T-helper 1 cell treated with Interleukin-12 subunit alpha and Interleukin-12 subunit beta and Interleukin-4 antibody, amounts not matched to agents 30 μg/mL and 1 μg/mL, for 36 hours (primary cell): ENCODE measurements at regions not wholly inside any gene's neighbourhood (a gene's known extent, or its start where the extent isn't known, plus 50 kb on each side); places are given as distances from the start of the nearest gene placed in this dataset.
"Not testable (repeated sequence)": the region's sequence is repeated elsewhere in the genome, so short reads cannot be mapped to it uniquely, and the experiment has no call there.

Experiments
- H3K27ac Mint-ChIP-seq: one replicate; pipeline ENCODE4 v1.8.0; 2021; ENCODE audit warnings: mild to moderate bottlenecking, mixed read lengths
- H3K27me3 Mint-ChIP-seq: one replicate; pipeline ENCODE4 v1.8.0; 2021; ENCODE audit warnings: low read depth, mixed read lengths
- H3K36me3 Mint-ChIP-seq: one replicate; pipeline ENCODE4 v1.8.0; 2021; ENCODE audit warnings: low read depth, mixed read lengths
- H3K4me1 Mint-ChIP-seq: one replicate; pipeline ENCODE4 v1.8.0; 2021; ENCODE audit warnings: low read depth, mixed read lengths
- H3K4me3 Mint-ChIP-seq: one replicate; pipeline ENCODE4 v1.8.0; 2021; ENCODE audit warnings: mild to moderate bottlenecking, moderate library complexity, mixed read lengths
- H3K9me3 Mint-ChIP-seq: one replicate; pipeline ENCODE4 v1.8.0; 2021; ENCODE audit warnings: mixed read lengths

- peaks cover 2% of the 10 kb centered on the region for H3K36me3 Mint-ChIP-seq
- peaks cover 25% of the 10 kb centered on the region for H3K4me1 Mint-ChIP-seq
- H3K27ac Mint-ChIP-seq: no peak overlapping the region
- H3K27me3 Mint-ChIP-seq: no peaks in the 10 kb centered on the region
- peaks cover 8% of the 10 kb centered on the region for H3K9me3 Mint-ChIP-seq
- no peak overlapping the region for H3K4me3 Mint-ChIP-seq
Measured at GRCh38 chr12:31794745-31795144, 65.9 kb upstream of the AMN1 start.

GRCh38 chr12:31791265-31791664 lies 62.4 kb upstream of the AMN1 start:
- H3K36me3 Mint-ChIP-seq, H3K9me3 Mint-ChIP-seq, H3K4me3 Mint-ChIP-seq, H3K27ac Mint-ChIP-seq, H3K27me3 Mint-ChIP-seq: not testable (repeated sequence)
- H3K4me1 Mint-ChIP-seq: peaks cover 15% of the 10 kb centered on the region

DNA sequence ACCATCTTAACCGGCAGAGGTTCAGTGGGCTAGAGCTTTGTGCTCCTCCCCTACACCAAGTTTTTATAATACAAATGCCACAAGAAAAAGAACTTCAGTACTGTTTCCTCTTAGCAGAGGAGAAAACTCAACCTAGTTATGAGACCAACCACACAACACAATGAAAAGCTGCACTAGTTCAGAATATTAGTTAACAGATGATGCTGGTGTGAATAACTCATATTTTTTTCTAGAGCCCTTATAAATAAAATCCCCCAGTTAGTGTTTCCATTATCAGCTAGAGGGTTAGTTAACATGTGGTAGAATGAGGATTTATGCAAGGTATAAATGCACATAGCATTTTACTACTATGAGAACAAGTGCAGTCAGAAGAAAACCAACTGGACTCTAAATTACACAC lies 61.9 kb upstream of the AMN1 start:
- no peaks in the 10 kb centered on the region for H3K27me3 Mint-ChIP-seq
- peaks cover 4% of the 10 kb centered on the region for H3K9me3 Mint-ChIP-seq
- peaks cover 15% of the 10 kb centered on the region for H3K4me1 Mint-ChIP-seq
- no peak overlapping the region for H3K4me3 Mint-ChIP-seq
- H3K27ac Mint-ChIP-seq: no peak overlapping the region
- no peaks in the 10 kb centered on the region for H3K36me3 Mint-ChIP-seq

GRCh38 chr12:31785318-31785717 lies 56.5 kb upstream of the AMN1 start:
- no peak overlapping the region for H3K27ac Mint-ChIP-seq
- peaks cover 14% of the 10 kb centered on the region for H3K9me3 Mint-ChIP-seq
- H3K4me3 Mint-ChIP-seq: no peak overlapping the region
- H3K27me3 Mint-ChIP-seq: no peaks in the 10 kb centered on the region
- H3K36me3 Mint-ChIP-seq: peaks cover 6% of the 10 kb centered on the region
- peaks cover 2% of the 10 kb centered on the region for H3K4me1 Mint-ChIP-seq

DNA sequence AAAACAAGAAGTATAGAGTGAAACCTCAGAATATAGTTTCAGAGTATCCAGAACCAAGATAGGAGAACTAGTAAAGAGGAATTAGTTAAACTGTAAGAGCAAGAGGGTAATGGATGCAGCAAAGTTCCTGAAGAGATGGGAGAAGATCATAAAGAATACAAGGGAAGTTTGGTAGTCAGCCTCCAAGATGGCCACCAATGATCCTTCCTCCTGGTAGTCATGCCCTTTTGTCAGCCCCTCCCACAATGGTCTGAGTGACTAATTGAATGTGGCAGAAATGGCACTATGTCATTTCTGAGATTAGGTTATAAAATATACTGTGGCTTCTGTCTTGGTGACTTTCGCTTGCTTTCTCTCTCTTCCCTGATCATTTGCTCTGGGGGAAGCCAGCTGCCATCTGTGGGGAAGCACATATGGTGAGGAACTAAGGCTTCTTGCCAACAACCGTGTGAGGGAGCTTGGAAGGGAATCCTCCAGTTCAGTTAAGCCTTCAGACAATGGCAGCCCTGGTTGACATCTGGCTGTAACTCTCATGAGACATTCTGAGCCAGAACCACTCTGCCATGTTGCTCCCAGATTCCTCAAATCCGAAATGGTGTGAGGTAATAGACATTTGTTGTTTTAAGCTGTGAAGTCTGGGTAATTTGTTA lies 55.3 kb upstream of the AMN1 start:
- Mint-ChIP-seq H3K27ac (no peak overlapping the region), H3K9me3 (peaks cover 14% of the 10 kb centered on the region), H3K4me3 (no peak overlapping the region), H3K4me1 (peaks cover 2% of the 10 kb centered on the region), H3K36me3 (peaks cover 6% of the 10 kb centered on the region), H3K27me3 (no peaks in the 10 kb centered on the region)

- Mint-ChIP-seq H3K4me3 (no peak overlapping the region), H3K27ac (no peak overlapping the region), H3K36me3 (peaks cover 6% of the 10 kb centered on the region), H3K4me1 (peaks cover 5% of the 10 kb centered on the region), H3K27me3 (no peaks in the 10 kb centered on the region), H3K9me3 (peaks cover 14% of the 10 kb centered on the region)
Measured at GRCh38 chr12:31783556-31783955, 54.7 kb upstream of the AMN1 start.

DNA sequence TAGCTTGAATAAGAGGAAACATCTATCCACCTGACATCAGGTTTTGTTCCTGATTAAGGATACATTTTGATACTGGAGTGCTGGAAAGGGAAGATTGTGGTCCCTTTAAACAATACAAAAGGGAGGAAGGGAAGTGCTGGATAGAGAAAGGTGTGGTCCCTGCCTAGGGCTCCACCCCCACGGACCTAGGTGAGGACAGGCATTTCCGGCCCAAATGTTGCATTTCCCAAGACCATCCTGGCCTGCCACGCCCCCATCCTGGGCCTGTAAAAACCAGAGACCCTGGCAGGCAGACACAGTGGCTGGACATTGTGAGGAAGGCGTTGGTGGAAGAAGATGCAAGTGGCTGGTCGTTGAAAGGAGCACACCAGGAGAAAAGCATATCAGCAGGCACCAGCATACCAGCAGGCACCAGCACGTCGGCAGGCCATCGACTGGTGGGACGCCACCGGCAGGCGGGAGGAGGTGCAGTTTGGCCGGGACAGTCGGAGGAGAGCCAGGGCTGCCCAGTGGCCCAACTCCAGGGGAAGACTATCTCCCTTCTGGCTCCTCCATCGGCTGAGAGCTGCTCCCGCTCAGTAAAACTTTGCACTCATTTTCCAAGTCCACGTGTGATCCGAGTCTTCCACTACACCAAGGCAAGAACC lies 53.2 kb upstream of the AMN1 start:
- Mint-ChIP-seq H3K4me3 (no peak overlapping the region), H3K27me3 (no peaks in the 10 kb centered on the region), H3K9me3 (peaks cover 14% of the 10 kb centered on the region), H3K27ac (no peak overlapping the region), H3K4me1 (peaks cover 5% of the 10 kb centered on the region), H3K36me3 (peaks cover 6% of the 10 kb centered on the region)

GRCh38 chr12:31780096-31780495 lies 51.3 kb upstream of the AMN1 start:
- Mint-ChIP-seq H3K4me3 (no peak overlapping the region), H3K4me1 (peaks cover 7% of the 10 kb centered on the region), H3K27ac (no peak overlapping the region), H3K27me3 (no peaks in the 10 kb centered on the region), H3K9me3 (peaks cover 14% of the 10 kb centered on the region), H3K36me3 (peaks cover 6% of the 10 kb centered on the region)

DNA sequence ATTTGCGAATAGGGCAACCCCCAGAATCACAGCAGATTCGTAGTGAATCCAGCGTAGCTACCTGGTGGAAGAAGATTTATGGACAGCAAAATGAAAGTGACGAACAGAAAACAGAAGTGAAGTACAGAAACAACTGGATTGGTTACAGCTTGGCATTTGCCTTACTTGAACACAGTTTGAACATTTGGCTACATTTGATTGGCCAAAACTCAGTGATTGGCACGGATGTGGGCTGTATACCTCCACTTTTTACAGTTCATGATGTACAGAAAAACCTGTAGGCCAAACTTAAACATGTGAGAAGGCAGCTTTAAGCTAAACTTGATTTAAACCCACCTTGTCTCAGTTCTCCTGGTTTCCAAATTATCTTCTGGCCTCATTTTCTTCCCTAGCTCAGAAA lies 49.9 kb upstream of the AMN1 start:
- no peak overlapping the region for H3K4me3 Mint-ChIP-seq
- H3K27ac Mint-ChIP-seq: no peak overlapping the region
- H3K9me3 Mint-ChIP-seq: peaks cover 6% of the 10 kb centered on the region
- no peaks in the 10 kb centered on the region for H3K27me3 Mint-ChIP-seq
- peaks cover 4% of the 10 kb centered on the region for H3K36me3 Mint-ChIP-seq
- peaks cover 13% of the 10 kb centered on the region for H3K4me1 Mint-ChIP-seq
